Spleen (tissue), 11 donors: ENCODE measurements at regions not wholly inside any gene's neighbourhood (a gene's known extent, or its start where the extent isn't known, plus 50 kb on each side); places are given as distances from the start of the nearest gene placed in this dataset.

ENCODE experiments used
- DNase-seq: peaks from one replicate; pipeline ENCODE4 v3.0.0-alpha.2; 2020
- H3K27ac ChIP-seq, 8 donors: fragments of 200-600 bp; sonication (generic) in 7 of 8; 1 replicate in 4 of 8; 2 replicates in 4 of 8; pipeline versions ENCODE4 v1.5.0 to v1.8.0; 2016 to 2021; ENCODE audit warnings: inconsistent platforms in 4 of 8, mild to moderate bottlenecking in 4 of 8, moderate library complexity in 1 of 8
- H3K27me3 ChIP-seq, 7 donors: fragments of 200-600 bp; sonication (generic) in 6 of 7; replicated peaks in 1 of 7; 1 replicate in 4 of 7; 2 replicates in 3 of 7; pipeline versions ENCODE4 v1.5.0 to v1.8.0; 2016 to 2021; ENCODE audit warnings: inconsistent platforms in 3 of 7, mild to moderate bottlenecking in 1 of 7
- H3K36me3 ChIP-seq, 6 donors: fragments of 200-600 bp; sonication (generic) in 5 of 6; 1 replicate in 4 of 6; 2 replicates in 2 of 6; pipeline versions ENCODE4 v1.5.0 to v1.8.0; 2016 to 2021; ENCODE audit warnings: inconsistent platforms in 2 of 6
- H3K4me1 ChIP-seq, 6 donors: fragments of 200-600 bp; sonication (generic) in 5 of 6; 1 replicate in 3 of 6; 2 replicates in 3 of 6; pipeline versions ENCODE4 v1.5.0 to v1.8.0; 2016 to 2021; ENCODE audit warnings: inconsistent platforms in 3 of 6
- H3K4me3 ChIP-seq, 8 donors: fragments of 200-600 bp; sonication (generic) in 7 of 8; 1 replicate in 4 of 8; 2 replicates in 4 of 8; pipeline versions ENCODE4 v1.5.0 to v1.8.0; 2016 to 2021; ENCODE audit warnings: inconsistent platforms in 4 of 8, mild to moderate bottlenecking in 4 of 8, moderate library complexity in 2 of 8
- H3K9me3 ChIP-seq, 8 donors: fragments of 200-600 bp; sonication (generic) in 7 of 8; 1 replicate in 4 of 8; 2 replicates in 4 of 8; pipeline versions ENCODE4 v1.5.0 to v1.8.0; 2016 to 2021; ENCODE audit warnings: inconsistent platforms in 4 of 8
- POLR2A ChIP-seq, 3 donors: fragments of 450-650 bp; IDR thresholded peaks; one replicate each; pipeline ENCODE4 v1.5.1; 2017; ENCODE audit warnings: antibody characterized with exemption in 3 of 3, mild to moderate bottlenecking in 1 of 3
- POLR2AphosphoS5 ChIP-seq, 3 donors: sonication (generic); formaldehyde crosslinking; IDR thresholded peaks; one replicate each; pipeline ENCODE4 v1.5.1; 2017; ENCODE audit warnings: antibody characterized with exemption in 3 of 3
- WGBS, 5 donors: extraction: QIAGEN DNeasy Blood & Tissue Kit in 3 of 5; methylation state at CpG; one replicate each; pipeline versions ENCODE4 v1.1.5 to v1.1.7; 2013 to 2018; 5-methylcytosine and 5-hydroxymethylcytosine counted together
- intact Hi-C: fragments of 100-400 bp; cut with DNase I; formaldehyde crosslinking; loops from one replicate; pipeline ENCODE4 v1.15.0; 2023; ENCODE audit warnings: low total_unique reads
- TF ChIP-seq, protein P1 (sequence below), 11 experiments: fragments of 200-600 bp in 7 of 11; fragments of 450-650 bp in 4 of 11; sonication (generic) in 4 of 11; IDR thresholded peaks in 8 of 11; conservative IDR thresholded peaks in 3 of 11; 1 replicate in 7 of 11; 2 replicates in 4 of 11; pipeline versions ENCODE4 v1.4.0 to v1.8.0; 2016 to 2021; ENCODE audit warnings: antibody characterized with exemption in 11 of 11, inconsistent platforms in 4 of 11, mild to moderate bottlenecking in 1 of 11
- donor health status: healthy with polysubstance abuse.
- donor health status: DM: no; HTN: no; CAD: no; lungs with moderate emphysema.
- donor health status: DM: no; HTN: no; CAD: no.
- donor health status: Bipolar disorder and iron deficiency.
- donor health status: healthy.
- donor health status: DM: no; HTN: no; CAD: no.
- donor health status: DM: yes; HTN: yes; CAD: no.

GRCh38 chr12:28068467-28068866 lies 95.9 kb upstream of the PTHLH start:
- Histone ChIP-seq H3K4me3 (no peak overlapping the region), H3K27ac (no peak overlapping the region), H3K9me3 (peaks cover 0 to 26% (median 13%) of the 10 kb centered on the region in 8 donors), H3K4me1 (no peaks in the 10 kb centered on the region), H3K36me3 (no peaks in the 10 kb centered on the region), H3K27me3 (no peaks in the 10 kb centered on the region)
- no peak for DNase-seq
- TF ChIP-seq, protein P1, sequence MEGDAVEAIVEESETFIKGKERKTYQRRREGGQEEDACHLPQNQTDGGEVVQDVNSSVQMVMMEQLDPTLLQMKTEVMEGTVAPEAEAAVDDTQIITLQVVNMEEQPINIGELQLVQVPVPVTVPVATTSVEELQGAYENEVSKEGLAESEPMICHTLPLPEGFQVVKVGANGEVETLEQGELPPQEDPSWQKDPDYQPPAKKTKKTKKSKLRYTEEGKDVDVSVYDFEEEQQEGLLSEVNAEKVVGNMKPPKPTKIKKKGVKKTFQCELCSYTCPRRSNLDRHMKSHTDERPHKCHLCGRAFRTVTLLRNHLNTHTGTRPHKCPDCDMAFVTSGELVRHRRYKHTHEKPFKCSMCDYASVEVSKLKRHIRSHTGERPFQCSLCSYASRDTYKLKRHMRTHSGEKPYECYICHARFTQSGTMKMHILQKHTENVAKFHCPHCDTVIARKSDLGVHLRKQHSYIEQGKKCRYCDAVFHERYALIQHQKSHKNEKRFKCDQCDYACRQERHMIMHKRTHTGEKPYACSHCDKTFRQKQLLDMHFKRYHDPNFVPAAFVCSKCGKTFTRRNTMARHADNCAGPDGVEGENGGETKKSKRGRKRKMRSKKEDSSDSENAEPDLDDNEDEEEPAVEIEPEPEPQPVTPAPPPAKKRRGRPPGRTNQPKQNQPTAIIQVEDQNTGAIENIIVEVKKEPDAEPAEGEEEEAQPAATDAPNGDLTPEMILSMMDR (IDR thresholded peaks at IDR 0.05 in 8 of 11, conservative IDR thresholded peaks at IDR 0.05 in 3 of 11): no peak
- TF ChIP-seq POLR2AphosphoS5 (IDR thresholded peaks at IDR 0.05) (no peak), POLR2A (IDR thresholded peaks at IDR 0.05) (no peak)
- intact Hi-C loops: no loop called here

- intact Hi-C loops: no loop called here
- DNase-seq: no peak
- H3K27ac ChIP-seq: no peak overlapping the region
- H3K4me1 ChIP-seq: no peaks in the 10 kb centered on the region
- H3K9me3 ChIP-seq: peaks cover 0 to 21% (median 4%) of the 10 kb centered on the region in 8 donors
- no peaks in the 10 kb centered on the region for H3K27me3 ChIP-seq
- no peak overlapping the region for H3K4me3 ChIP-seq
- no peaks in the 10 kb centered on the region for H3K36me3 ChIP-seq
- no peak for TF ChIP-seq POLR2AphosphoS5 (IDR thresholded peaks at IDR 0.05)
- no peak for TF ChIP-seq POLR2A (IDR thresholded peaks at IDR 0.05)
- TF ChIP-seq, protein P1 (IDR thresholded peaks at IDR 0.05 in 8 of 11, conservative IDR thresholded peaks at IDR 0.05 in 3 of 11): no peak
These were observed 107.0 kb upstream of the PTHLH start for GRCh38 chr12:28079539-28079938.

DNA sequence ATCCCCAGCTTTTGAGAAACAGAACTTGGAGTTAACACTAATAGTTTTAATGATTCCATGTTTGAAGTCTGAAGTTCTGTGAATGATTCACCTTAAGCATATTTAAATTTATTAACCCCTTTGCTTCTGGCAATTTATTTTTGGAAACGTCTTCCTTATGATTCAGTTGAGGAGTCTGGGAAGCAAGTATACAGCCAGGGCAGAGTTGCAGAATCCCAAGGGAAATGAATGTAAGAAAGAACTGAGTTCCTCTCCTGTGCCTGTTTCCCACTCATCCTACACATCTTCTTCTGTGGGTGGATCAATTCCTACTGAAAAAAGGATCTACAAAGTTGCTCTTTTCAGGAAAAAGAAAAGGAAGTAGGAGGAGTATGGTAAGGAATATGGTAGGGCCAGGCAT lies 108.2 kb upstream of the CCDC91 start:
- no peak for TF ChIP-seq POLR2AphosphoS5 (IDR thresholded peaks at IDR 0.05)
- TF ChIP-seq, protein P1 (IDR thresholded peaks at IDR 0.05 in 8 of 11, conservative IDR thresholded peaks at IDR 0.05 in 3 of 11): no peak
- no peak for TF ChIP-seq POLR2A (IDR thresholded peaks at IDR 0.05)
- H3K27me3 ChIP-seq: no peaks in the 10 kb centered on the region
- DNase-seq: no peak
- H3K9me3 ChIP-seq: peaks cover 0 to 5% (median 0%) of the 10 kb centered on the region in 8 donors
- intact Hi-C loops: no loop called here
- H3K4me1 ChIP-seq: no peaks in the 10 kb centered on the region
- H3K36me3 ChIP-seq: no peaks in the 10 kb centered on the region
- H3K27ac ChIP-seq: no peak overlapping the region
- WGBS, 5 donors: 60 to 75% (median 67%) methylated on average over 1 of the region's 1 CpG
- no peak overlapping the region for H3K4me3 ChIP-seq

- Histone ChIP-seq H3K4me1 (peaks cover 0 to 6% (median 4%) of the 10 kb centered on the region in 6 donors), H3K9me3 (no peaks in the 10 kb centered on the region), H3K27me3 (no peaks in the 10 kb centered on the region), H3K36me3 (no peaks in the 10 kb centered on the region), H3K4me3 (no peak overlapping the region), H3K27ac (no peak overlapping the region)
- DNase-seq: no peak
- intact Hi-C loops: no loop called here
- TF ChIP-seq, protein P1 (IDR thresholded peaks at IDR 0.05 in 8 of 11, conservative IDR thresholded peaks at IDR 0.05 in 3 of 11): no peak
- TF ChIP-seq POLR2AphosphoS5 (IDR thresholded peaks at IDR 0.05): no peak
- TF ChIP-seq POLR2A (IDR thresholded peaks at IDR 0.05): no peak
- 63 to 78% (median 75%) methylated on average over 7 of the region's 7 CpGs for WGBS, 5 donors
These were observed 106.2 kb upstream of the CCDC91 start for GRCh38 chr12:28083840-28084678.
